Right lobe of liver (tissue), 4 donors: ENCODE measurements at regions not wholly inside any gene's neighbourhood (a gene's known extent, or its start where the extent isn't known, plus 50 kb on each side); places are given as distances from the start of the nearest gene placed in this dataset.

Experiments
- POLR2A ChIP-seq: fragments of 450-650 bp; IDR thresholded peaks from one replicate; pipeline ENCODE4 v1.6.1; 2017; ENCODE audit warnings: antibody characterized with exemption, mild to moderate bottlenecking
- TF ChIP-seq, protein P1 (sequence below), 4 donors: fragments of 200-600 bp in 3 of 4; fragments of 450-650 bp in 1 of 4; IDR thresholded peaks; one replicate each; pipeline versions ENCODE4 v1.5.1 to v1.8.0; 2016 to 2022; ENCODE audit warnings: antibody characterized with exemption in 4 of 4, mild to moderate bottlenecking in 2 of 4
- donor health status: DM: no; HTN: no; CAD: no.
- donor health status: DM: no; HTN: no; CAD: no.
- donor health status: DM: no; HTN: yes; CAD: no.

GRCh38 chr18:67215686-67216085 is 300.8 kb downstream of the DSEL start:
- no peak for TF ChIP-seq POLR2A
- TF ChIP-seq, protein P1, sequence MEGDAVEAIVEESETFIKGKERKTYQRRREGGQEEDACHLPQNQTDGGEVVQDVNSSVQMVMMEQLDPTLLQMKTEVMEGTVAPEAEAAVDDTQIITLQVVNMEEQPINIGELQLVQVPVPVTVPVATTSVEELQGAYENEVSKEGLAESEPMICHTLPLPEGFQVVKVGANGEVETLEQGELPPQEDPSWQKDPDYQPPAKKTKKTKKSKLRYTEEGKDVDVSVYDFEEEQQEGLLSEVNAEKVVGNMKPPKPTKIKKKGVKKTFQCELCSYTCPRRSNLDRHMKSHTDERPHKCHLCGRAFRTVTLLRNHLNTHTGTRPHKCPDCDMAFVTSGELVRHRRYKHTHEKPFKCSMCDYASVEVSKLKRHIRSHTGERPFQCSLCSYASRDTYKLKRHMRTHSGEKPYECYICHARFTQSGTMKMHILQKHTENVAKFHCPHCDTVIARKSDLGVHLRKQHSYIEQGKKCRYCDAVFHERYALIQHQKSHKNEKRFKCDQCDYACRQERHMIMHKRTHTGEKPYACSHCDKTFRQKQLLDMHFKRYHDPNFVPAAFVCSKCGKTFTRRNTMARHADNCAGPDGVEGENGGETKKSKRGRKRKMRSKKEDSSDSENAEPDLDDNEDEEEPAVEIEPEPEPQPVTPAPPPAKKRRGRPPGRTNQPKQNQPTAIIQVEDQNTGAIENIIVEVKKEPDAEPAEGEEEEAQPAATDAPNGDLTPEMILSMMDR (IDR thresholded peaks at IDR 0.05): no peak
